Islet precursor cell (in vitro differentiated cells): ENCODE measurements at regions not wholly inside any gene's neighbourhood (a gene's known extent, or its start where the extent isn't known, plus 50 kb on each side); places are given as distances from the start of the nearest gene placed in this dataset.

Experiments used
- DNase-seq: peaks from one replicate; pipeline ENCODE4 v3.0.0-alpha.2; 2018

GRCh38 chr2:163541943-163542342, 193.9 kb downstream of the FIGN start:
- no peak for DNase-seq

- no peak for DNase-seq
These were observed 194.3 kb downstream of the FIGN start for GRCh38 chr2:163541495-163541894.

GRCh38 chr2:163528640-163529217, 207.1 kb downstream of the FIGN start:
- DNase-seq: no peak

GRCh38 chr2:163527381-163527780, 208.4 kb downstream of the FIGN start:
- DNase-seq: no peak

DNA sequence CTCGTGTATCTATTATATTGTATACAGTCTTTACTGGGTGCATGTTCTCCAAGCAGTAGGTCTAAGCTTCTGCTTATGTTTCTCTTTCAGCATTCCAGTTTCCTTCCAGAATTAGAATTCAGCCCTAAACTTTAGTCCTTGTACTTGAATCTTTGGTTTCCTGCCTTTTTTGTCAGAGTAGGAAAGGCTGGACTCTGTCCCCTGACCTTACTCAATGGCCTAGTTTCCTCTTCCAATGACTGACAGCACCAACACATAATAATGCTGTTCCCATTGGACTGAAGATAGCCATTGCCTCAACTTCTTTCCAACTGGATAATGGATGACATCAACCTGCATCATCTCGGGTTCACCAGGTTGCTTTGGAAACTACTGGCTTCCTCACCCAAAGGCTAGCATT, 217.0 kb downstream of the FIGN start:
- DNase-seq: no peak

DNA sequence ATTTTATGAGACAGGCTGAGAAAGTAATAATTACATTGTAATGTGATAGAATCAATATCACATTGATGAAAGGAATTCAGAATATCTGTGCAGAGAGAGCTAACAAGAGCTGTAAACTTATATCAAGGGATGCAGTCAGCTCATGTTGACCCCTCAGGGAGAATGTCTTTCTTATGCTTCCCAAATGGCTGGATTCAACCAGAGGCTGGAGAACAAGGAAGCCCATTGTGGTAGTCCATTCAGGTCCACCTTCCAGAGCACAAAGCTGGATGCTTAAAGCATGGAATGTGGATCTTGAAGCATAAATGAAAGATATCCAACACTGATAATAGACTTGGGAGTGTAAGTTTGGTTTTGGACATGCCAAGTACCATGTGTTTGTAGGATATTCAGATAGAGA, 220.0 kb downstream of the FIGN start:
- DNase-seq: peak; percentile 69

- no peak for DNase-seq
These were observed 230.5 kb downstream of the FIGN start for GRCh38 chr2:163505281-163505680.

DNA sequence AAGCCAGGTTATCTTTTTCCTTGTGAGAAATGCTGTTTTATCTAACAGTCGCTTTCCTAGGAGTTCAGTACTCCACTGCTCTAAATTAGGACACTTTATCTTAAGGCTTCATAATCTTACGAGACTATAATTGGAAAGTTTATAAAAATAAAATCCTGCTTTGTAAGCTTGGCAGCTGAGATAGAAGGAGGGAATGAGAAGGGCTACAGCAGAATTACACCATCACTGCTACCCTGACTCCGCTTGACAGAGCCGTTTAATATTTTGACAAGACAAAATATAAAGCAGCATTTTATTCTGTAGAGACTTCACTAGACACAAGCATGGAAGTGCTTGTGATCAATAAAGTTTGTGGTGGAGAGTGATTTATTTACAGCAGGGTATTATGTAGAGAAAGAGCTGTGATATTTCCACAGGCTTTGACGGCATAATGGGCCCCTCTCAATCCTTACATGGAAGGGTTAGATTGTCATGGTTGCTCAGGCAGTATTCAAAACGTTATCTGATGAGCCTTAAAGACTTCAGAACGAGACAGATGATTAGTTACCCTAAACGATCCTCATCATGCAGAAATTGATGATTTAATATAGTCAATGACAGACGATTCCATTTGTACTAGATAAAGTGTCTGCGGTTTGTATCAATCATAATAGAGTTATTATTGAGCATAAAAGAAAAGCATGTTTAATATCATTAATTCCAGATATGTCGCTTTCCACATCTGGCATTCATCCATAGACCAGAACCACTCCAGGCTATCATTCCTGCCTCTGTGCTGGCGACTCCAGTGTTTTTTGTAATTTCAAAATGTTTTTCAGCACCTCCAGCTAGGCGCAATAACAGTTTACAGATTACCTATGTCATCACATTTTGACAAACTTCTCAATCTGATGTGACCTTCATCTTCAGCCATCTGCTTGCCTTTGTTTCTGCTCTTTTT, 242.2 kb downstream of the FIGN start:
- no peak for DNase-seq

GRCh38 chr2:163491850-163492249, 244.0 kb downstream of the FIGN start:
- no peak for DNase-seq

DNA sequence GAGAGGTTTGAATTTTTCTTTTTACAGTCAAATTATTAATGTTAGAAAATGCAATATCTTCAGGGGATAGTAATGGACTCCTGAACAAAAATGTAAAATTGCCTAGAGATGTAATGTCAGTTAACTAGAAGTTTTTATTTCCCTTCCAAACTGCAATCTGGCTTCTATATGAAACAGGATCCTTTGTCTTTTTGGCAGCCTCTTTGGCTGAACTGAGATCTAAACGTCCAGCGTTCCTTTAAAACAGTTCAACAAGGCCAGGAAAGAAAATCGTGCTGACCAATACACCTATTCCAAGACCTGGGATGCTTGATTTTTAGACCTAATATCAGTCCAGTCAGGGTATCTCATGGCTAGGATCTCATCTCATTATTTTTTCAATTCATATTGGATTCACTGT, 245.5 kb downstream of the FIGN start:
- no peak for DNase-seq

- DNase-seq: no peak
These were observed 254.3 kb downstream of the FIGN start for GRCh38 chr2:163481515-163481914.

- no peak for DNase-seq
These were observed 256.2 kb downstream of the FIGN start for GRCh38 chr2:163479599-163479998.

GRCh38 chr2:163475815-163476214, 260.0 kb downstream of the FIGN start:
- DNase-seq: no peak

GRCh38 chr2:163474889-163475288, 260.9 kb downstream of the FIGN start:
- DNase-seq: no peak

GRCh38 chr2:163474319-163474744, 261.5 kb downstream of the FIGN start:
- no peak for DNase-seq

DNA sequence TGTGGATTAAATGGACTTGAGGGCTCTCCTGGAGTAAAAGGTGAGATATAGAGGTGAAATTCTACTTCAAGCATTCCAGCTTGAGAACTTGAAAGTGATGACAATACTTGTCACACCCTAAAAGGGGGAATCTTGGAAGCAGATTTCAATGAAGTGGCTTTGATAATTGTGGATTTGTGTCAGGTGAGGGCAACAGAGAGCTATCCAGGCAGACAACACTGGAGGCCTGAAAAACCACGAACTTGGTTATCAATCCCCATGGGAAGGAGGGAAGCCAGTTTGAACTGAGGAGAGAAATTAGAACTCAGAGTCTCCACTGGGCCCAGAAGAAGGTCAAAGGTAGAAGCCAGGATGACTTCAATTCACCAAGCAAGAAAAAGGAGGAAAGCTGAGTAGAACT, 263.9 kb downstream of the FIGN start:
- peak; percentile 55 for DNase-seq

DNA sequence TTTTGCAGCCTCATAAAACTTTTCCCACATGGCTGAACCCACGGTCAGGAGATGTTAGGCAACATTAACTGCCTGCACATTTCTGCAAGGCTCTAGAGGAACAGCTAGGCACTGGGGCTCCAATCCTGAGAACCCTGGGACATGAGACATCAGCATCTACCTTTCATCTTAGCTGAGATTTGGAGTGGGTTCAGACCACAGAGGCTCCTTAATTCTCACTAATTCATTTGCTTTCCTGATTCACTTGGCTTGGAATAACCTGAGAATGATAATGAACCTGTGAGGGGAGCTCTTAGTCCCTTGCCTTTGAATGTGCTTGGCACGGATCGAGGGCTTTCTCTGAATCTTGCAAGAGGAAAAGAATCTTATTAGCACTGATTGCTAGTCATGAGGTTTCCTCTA, 266.2 kb downstream of the FIGN start:
- DNase-seq: no peak

DNA sequence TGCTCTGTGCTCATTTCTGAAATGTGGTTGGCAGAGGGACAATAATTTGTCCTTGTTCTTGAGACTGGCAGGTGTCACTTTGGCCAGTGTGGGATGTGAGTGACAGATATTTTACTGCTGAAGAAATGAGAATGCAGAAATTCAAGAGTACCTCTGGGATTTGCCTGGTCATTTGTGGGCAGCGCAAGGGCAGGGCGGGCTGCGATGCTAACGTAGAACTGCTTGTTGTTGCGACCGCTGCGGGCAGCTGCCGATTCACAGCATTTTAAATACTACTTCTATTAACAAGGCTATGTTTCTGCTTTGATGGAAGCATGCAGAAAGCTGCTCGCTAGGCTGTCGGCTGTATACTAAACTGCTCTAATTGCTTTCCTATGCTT, 268.6 kb downstream of the FIGN start:
- no peak for DNase-seq

DNA sequence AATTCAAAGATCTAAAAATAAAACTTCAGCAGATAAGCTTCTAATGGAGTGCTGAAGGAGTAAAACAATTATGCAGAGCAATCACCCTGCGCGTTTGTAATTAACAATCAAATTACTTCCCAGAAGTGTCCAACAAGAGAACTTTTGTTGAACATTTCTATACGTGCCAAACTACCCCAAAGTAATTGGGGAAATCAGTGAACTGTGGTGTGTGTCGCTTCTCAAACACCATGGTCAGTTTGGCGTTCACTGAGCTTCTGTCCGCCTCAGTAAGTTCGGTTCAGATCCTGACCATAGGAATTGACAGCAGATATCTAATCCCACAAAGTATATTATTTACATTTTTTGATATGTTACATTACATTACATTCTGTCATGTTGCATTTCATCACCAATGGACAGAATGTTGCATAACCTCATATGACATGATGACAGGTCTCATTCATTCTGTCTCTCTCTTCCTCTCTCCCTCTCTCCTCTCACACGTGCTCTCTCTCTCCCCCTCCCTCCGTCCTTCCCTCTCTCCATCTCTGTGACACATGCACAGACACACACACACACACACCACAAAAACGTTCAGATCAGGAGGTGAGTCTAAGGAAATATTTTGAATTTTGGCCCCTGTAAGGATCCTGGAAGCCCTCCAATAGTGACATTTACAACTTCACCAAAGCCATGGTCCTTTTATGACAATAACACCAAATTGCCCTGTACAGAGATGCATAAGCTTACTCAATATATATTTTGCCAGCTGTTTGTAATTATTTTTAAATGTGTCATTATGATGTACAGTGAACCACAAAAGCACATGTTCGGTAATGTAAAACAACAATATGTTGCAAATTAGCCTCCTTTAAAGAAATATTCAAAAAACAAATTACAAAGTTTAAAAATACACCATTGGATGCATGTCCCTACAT, 269.2 kb downstream of the FIGN start:
- DNase-seq: no peak

GRCh38 chr2:163465440-163465839, 270.4 kb downstream of the FIGN start:
- DNase-seq: no peak

- no peak for DNase-seq
These were observed 272.4 kb downstream of the FIGN start for GRCh38 chr2:163463411-163463810.

- DNase-seq: no peak
These were observed 272.8 kb downstream of the FIGN start for GRCh38 chr2:163462993-163463392.

DNA sequence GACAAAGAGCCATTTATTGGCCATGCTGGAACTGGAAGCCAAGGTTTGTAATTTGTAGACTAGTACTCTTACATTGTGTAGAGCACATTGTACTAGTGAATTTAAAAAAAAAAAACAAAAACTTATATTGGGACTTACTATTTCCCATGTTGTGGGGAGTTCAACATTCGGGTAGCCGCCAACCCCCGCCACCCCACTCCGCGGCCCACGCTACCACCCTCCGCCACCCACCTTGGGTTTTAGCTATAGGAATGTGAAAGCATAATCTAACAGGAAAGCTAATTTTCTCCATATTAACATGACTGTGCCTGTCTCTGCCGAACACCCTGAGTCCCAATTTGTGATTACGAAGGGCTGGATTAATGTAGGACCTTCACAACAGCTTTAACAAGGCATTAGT, 275.8 kb downstream of the FIGN start:
- no peak for DNase-seq
